ENCODE measurements at regions not wholly inside any gene's neighbourhood (a gene's known extent, or its start where the extent isn't known, plus 50 kb on each side); places are given as distances from the start of the nearest gene placed in this dataset.
"Not testable (repeated sequence)": the region's sequence is repeated elsewhere in the genome, so short reads cannot be mapped to it uniquely, and the experiment has no call there.

- no peak overlapping the region for H3K4me3 ChIP-seq
- no peak for TF ChIP-seq CTCF (IDR thresholded peaks at IDR 0.05)
- no peaks in the 10 kb centered on the region for H3K27me3 ChIP-seq
- H3K4me1 ChIP-seq, result peaks cover 0 to 5% of the 10 kb centered on the region in 2 donors
- DNase-seq (ENCODE audit: low spot score), result no peak
- H3K9me3 ChIP-seq, result no peaks in the 10 kb centered on the region
- no peaks in the 10 kb centered on the region for H3K36me3 ChIP-seq
- no peak overlapping the region for H3K27ac ChIP-seq
These were observed 186.6 kb downstream of the NRP2 start for GRCh38 chr2:205868773-205869333.

GRCh38 chr2:205868053-205868452 lies 185.8 kb downstream of the NRP2 start:
- Histone ChIP-seq H3K9me3 (no peaks in the 10 kb centered on the region), H3K36me3 (no peaks in the 10 kb centered on the region), H3K4me1 (peaks cover 0 to 5% of the 10 kb centered on the region in 2 donors), H3K27me3 (no peaks in the 10 kb centered on the region), H3K27ac (no peak overlapping the region), H3K4me3 (no peak overlapping the region)
- DNase-seq (ENCODE audit: low spot score), result no peak
- TF ChIP-seq CTCF (IDR thresholded peaks at IDR 0.05), result no peak

- Histone ChIP-seq H3K27me3 (no peaks in the 10 kb centered on the region), H3K36me3 (no peaks in the 10 kb centered on the region), H3K9me3 (no peaks in the 10 kb centered on the region), H3K4me1 (peaks cover 0 to 5% of the 10 kb centered on the region in 2 donors), H3K27ac (no peak overlapping the region), H3K4me3 (no peak overlapping the region)
- TF ChIP-seq CTCF (IDR thresholded peaks at IDR 0.05), result no peak
- no peak for DNase-seq (ENCODE audit: low spot score)
These were observed 185.1 kb downstream of the NRP2 start for GRCh38 chr2:205867371-205867770.

- no peaks in the 10 kb centered on the region for H3K36me3 ChIP-seq
- no peaks in the 10 kb centered on the region for H3K9me3 ChIP-seq
- DNase-seq (ENCODE audit: low spot score), result no peak
- no peak overlapping the region for H3K27ac ChIP-seq
- peaks cover 0 to 5% of the 10 kb centered on the region in 2 donors for H3K4me1 ChIP-seq
- no peaks in the 10 kb centered on the region for H3K27me3 ChIP-seq
- no peak for TF ChIP-seq CTCF (IDR thresholded peaks at IDR 0.05)
- no peak overlapping the region for H3K4me3 ChIP-seq
These were observed 183.7 kb downstream of the NRP2 start for GRCh38 chr2:205865905-205866441.

- no peak for DNase-seq (ENCODE audit: low spot score)
- Histone ChIP-seq H3K36me3 (no peaks in the 10 kb centered on the region), H3K27me3 (no peaks in the 10 kb centered on the region), H3K4me3 (no peak overlapping the region), H3K4me1 (peaks cover 0 to 5% of the 10 kb centered on the region in 2 donors), H3K9me3 (no peaks in the 10 kb centered on the region), H3K27ac (no peak overlapping the region)
- TF ChIP-seq CTCF (IDR thresholded peaks at IDR 0.05), result no peak
These were observed 182.8 kb downstream of the NRP2 start for GRCh38 chr2:205865056-205865455.

- TF ChIP-seq CTCF (IDR thresholded peaks at IDR 0.05), result no peak
- no peaks in the 10 kb centered on the region for H3K9me3 ChIP-seq
- DNase-seq (ENCODE audit: low spot score), result no peak
- H3K4me1 ChIP-seq, result peaks cover 0 to 6% of the 10 kb centered on the region in 2 donors
- H3K27me3 ChIP-seq, result no peaks in the 10 kb centered on the region
- H3K27ac ChIP-seq, result no peak overlapping the region
- no peaks in the 10 kb centered on the region for H3K36me3 ChIP-seq
- H3K4me3 ChIP-seq, result no peak overlapping the region
These were observed 182.2 kb downstream of the NRP2 start for GRCh38 chr2:205864491-205864890.

GRCh38 chr2:205862761-205863160 lies 180.5 kb downstream of the NRP2 start:
- DNase-seq (ENCODE audit: low spot score); H3K9me3 ChIP-seq; H3K4me3 ChIP-seq; H3K27me3 ChIP-seq; H3K27ac ChIP-seq; H3K36me3 ChIP-seq: not testable (repeated sequence)
- peaks cover 0 to 14% of the 10 kb centered on the region in 2 donors for H3K4me1 ChIP-seq

All from right atrium auricular region (tissue), 2 donors.